H9 (cell line): ENCODE measurements at regions not wholly inside any gene's neighbourhood (a gene's known extent, or its start where the extent isn't known, plus 50 kb on each side); places are given as distances from the start of the nearest gene placed in this dataset.

Experiments used
- DNase-seq: peaks from one replicate; pipeline ENCODE4 v3.0.0-alpha.2; 2017
- H2AFZ ChIP-seq: one replicate; pipeline ENCODE4 v1.6.1; 2013; ENCODE audit warnings: mild to moderate bottlenecking, low read length, control low read depth, moderate library complexity
- H2AK5ac ChIP-seq: 2 replicates; pipeline ENCODE4 v1.6.1; 2013; ENCODE audit warnings: low read length, control low read depth, mixed read lengths; ENCODE audit not compliant: insufficient read length
- H2BK120ac ChIP-seq: one replicate; pipeline ENCODE4 v1.6.1; 2013; ENCODE audit warnings: low read depth, mild to moderate bottlenecking, low read length, control low read depth, inconsistent platforms; ENCODE audit not compliant: poor library complexity, severe bottlenecking
- H2BK12ac ChIP-seq: 2 replicates; pipeline ENCODE4 v1.6.1; 2013; ENCODE audit warnings: low read length, control low read depth, mixed read lengths, low read depth; ENCODE audit not compliant: insufficient read length
- H2BK15ac ChIP-seq: 2 replicates; pipeline ENCODE4 v1.6.1; 2013; ENCODE audit warnings: low read depth, low read length, control low read depth
- H2BK20ac ChIP-seq: one replicate; pipeline ENCODE4 v1.6.1; 2013; ENCODE audit warnings: low read depth, mild to moderate bottlenecking, low read length, control low read depth, inconsistent platforms; ENCODE audit not compliant: poor library complexity, severe bottlenecking
- H2BK5ac ChIP-seq: 2 replicates; pipeline ENCODE4 v1.6.1; 2013; ENCODE audit warnings: low read length, control low read depth, mixed read lengths; ENCODE audit not compliant: insufficient read length
- H3K14ac ChIP-seq: 2 replicates; pipeline ENCODE4 v1.6.1; 2013; ENCODE audit warnings: low read length, control low read depth; ENCODE audit not compliant: insufficient read depth
- H3K18ac ChIP-seq: 2 replicates; pipeline ENCODE4 v1.6.1; 2013; ENCODE audit warnings: low read depth, mild to moderate bottlenecking, mixed read lengths, low read length, control low read depth; ENCODE audit not compliant: insufficient read length
- H3K23ac ChIP-seq: 2 replicates; pipeline ENCODE4 v1.6.1; 2013; ENCODE audit warnings: low read length, control low read depth, mixed read lengths, low read depth; ENCODE audit not compliant: insufficient read length
- H3K23me2 ChIP-seq: 2 replicates; pipeline ENCODE4 v1.6.1; 2013; ENCODE audit warnings: low read depth, mild to moderate bottlenecking, mixed read lengths, low read length, control low read depth; ENCODE audit not compliant: insufficient read length, poor library complexity, severe bottlenecking
- H3K27ac ChIP-seq: 2 replicates; pipeline ENCODE4 v1.5.1; 2013; ENCODE audit warnings: low read length, control low read depth, mixed read lengths, low read depth; ENCODE audit not compliant: insufficient read length
- H3K27me3 ChIP-seq: 2 replicates; pipeline ENCODE4 v1.6.1; 2013; ENCODE audit warnings: low read length, control low read depth, inconsistent platforms; ENCODE audit not compliant: insufficient read depth
- H3K4ac ChIP-seq: 2 replicates; pipeline ENCODE4 v1.6.1; 2013; ENCODE audit warnings: low read depth, mild to moderate bottlenecking, control low read depth, inconsistent platforms, low read length, moderate library complexity
- H3K4me1 ChIP-seq: 2 replicates; pipeline ENCODE4 v1.6.1; 2013; ENCODE audit warnings: low read length, control low read depth, inconsistent platforms; ENCODE audit not compliant: insufficient read depth
- H3K4me2 ChIP-seq: 2 replicates; pipeline ENCODE4 v1.6.1; 2013; ENCODE audit warnings: low read length, control low read depth, mixed read lengths; ENCODE audit not compliant: insufficient read length, insufficient read depth
- H3K56ac ChIP-seq: 2 replicates; pipeline ENCODE4 v1.6.1; 2013; ENCODE audit warnings: low read depth, mild to moderate bottlenecking, mixed read lengths, low read length, control low read depth; ENCODE audit not compliant: insufficient read length
- H3K79me1 ChIP-seq: 2 replicates; pipeline ENCODE4 v1.6.1; 2013; ENCODE audit warnings: low read depth, mild to moderate bottlenecking, moderate library complexity, low read length, control low read depth, inconsistent platforms; ENCODE audit not compliant: insufficient read depth, poor library complexity, severe bottlenecking
- H3K79me2 ChIP-seq: 2 replicates; pipeline ENCODE4 v1.6.1; 2013; ENCODE audit warnings: low read length, control low read depth, inconsistent platforms; ENCODE audit not compliant: insufficient read depth
- H3K9ac ChIP-seq: 2 replicates; pipeline ENCODE4 v1.6.1; 2013; ENCODE audit warnings: low read length, control low read depth, mixed read lengths; ENCODE audit not compliant: insufficient read length; ENCODE audit errors: extremely low read depth
- H3K9me3 ChIP-seq: one replicate; pipeline ENCODE4 v1.6.1; 2013; ENCODE audit warnings: low read depth, low read length, inconsistent platforms; ENCODE audit not compliant: control insufficient read depth
- H3T11ph ChIP-seq: one replicate; pipeline ENCODE4 v1.6.1; 2013; ENCODE audit warnings: mild to moderate bottlenecking, low read length, control low read depth, inconsistent platforms
- H4K20me1 ChIP-seq: one replicate; pipeline ENCODE4 v1.6.1; 2013; ENCODE audit not compliant: control insufficient read depth, insufficient read length, insufficient read depth
- H4K5ac ChIP-seq: 2 replicates; pipeline ENCODE4 v1.6.1; 2013; ENCODE audit warnings: low read depth, mild to moderate bottlenecking, mixed read lengths, low read length, control low read depth; ENCODE audit not compliant: insufficient read length
- H4K8ac ChIP-seq: replicated peaks from 2 replicates; pipeline ENCODE4 v1.6.1; 2013; ENCODE audit warnings: low read length, control low read depth, mixed read lengths, low read depth; ENCODE audit not compliant: insufficient read length
- H4K91ac ChIP-seq: 2 replicates; pipeline ENCODE4 v1.6.1; 2013; ENCODE audit warnings: low read depth, mild to moderate bottlenecking, moderate library complexity, mixed read lengths, low read length, control low read depth; ENCODE audit not compliant: insufficient read length
- H3K27ac Mint-ChIP-seq, 3 experiments: 2 replicates in 2 of 3; 3 replicates in 1 of 3; pipeline ENCODE4 v1.8.0; 2020 to 2021; ENCODE audit warnings: mixed read lengths in 3 of 3, mild to moderate bottlenecking in 1 of 3, moderate library complexity in 1 of 3
- H3K27me3 Mint-ChIP-seq: 2 replicates; pipeline ENCODE4 v1.8.0; 2021; ENCODE audit warnings: low read depth, mild to moderate bottlenecking, moderate library complexity, mixed read lengths
- H3K36me3 Mint-ChIP-seq, 3 experiments: 2 replicates in 2 of 3; 3 replicates in 1 of 3; pipeline ENCODE4 v1.8.0; 2020 to 2021; ENCODE audit warnings: low read depth in 3 of 3, mixed read lengths in 3 of 3; ENCODE audit not compliant: insufficient read depth in 1 of 3
- H3K4me1 Mint-ChIP-seq, 2 experiments: 2 replicates each; pipeline ENCODE4 v1.8.0; 2020; ENCODE audit warnings: mixed read lengths in 2 of 2
- H3K4me3 Mint-ChIP-seq, 2 experiments: 2 replicates in 1 of 2; 3 replicates in 1 of 2; pipeline ENCODE4 v1.8.0; 2020 to 2021; ENCODE audit warnings: mild to moderate bottlenecking in 2 of 2, mixed read lengths in 2 of 2, moderate library complexity in 1 of 2
- H3K9me3 Mint-ChIP-seq, 2 experiments: 2 replicates in 1 of 2; 3 replicates in 1 of 2; pipeline ENCODE4 v1.8.0; 2020; ENCODE audit warnings: mild to moderate bottlenecking in 2 of 2, mixed read lengths in 2 of 2, moderate library complexity in 1 of 2
- CTCF ChIP-seq: fragments of 200-600 bp; sonication (generic); conservative IDR thresholded peaks from 3 replicates; pipeline ENCODE4 v1.8.0; 2021; ENCODE audit warnings: antibody characterized with exemption, mild to moderate bottlenecking
- WGBS: extraction: QIAGEN DNeasy Blood & Tissue Kit; methylation state at CpG from one replicate; pipeline ENCODE4 v1.1.7; 2013; ENCODE audit warnings: missing lambda C conversion rate, low lambda C conversion rate, mixed read lengths; ENCODE audit not compliant: insufficient read length; ENCODE audit errors: extremely low coverage; 5-methylcytosine and 5-hydroxymethylcytosine counted together

DNA sequence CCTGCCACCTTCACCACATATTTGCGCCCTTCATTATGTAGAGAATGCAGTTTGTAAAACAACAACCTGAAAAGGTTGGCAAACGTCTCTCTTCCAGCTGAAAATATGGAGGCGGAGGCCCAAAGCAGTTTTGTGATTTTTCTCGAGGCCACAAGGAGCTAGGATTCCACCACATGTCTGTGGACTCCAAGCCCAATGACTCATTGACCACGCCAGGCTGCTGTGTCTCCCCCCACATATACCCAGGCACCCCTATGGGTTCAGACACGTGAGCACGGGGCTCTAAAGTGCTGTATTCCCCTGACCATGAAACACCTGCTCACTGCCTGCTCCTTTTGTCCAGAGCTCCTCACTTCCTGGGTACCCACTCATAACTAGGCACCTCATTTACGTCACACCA, 121.4 kb upstream of the CDH5 start:
- no peak for DNase-seq
- H3K23me2 ChIP-seq, result no peaks in the 10 kb centered on the region
- H3K4me1 ChIP-seq, result no peaks in the 10 kb centered on the region
- H4K5ac ChIP-seq, result no peak overlapping the region
- H2BK120ac ChIP-seq, result no peak overlapping the region
- H3K9me3 ChIP-seq, result no peaks in the 10 kb centered on the region
- WGBS, result no CpG with 5 or more reads among the region's 8 CpGs
- no peak overlapping the region for H4K91ac ChIP-seq
- H3K9ac ChIP-seq, result no peak overlapping the region
- no peak overlapping the region for H2AK5ac ChIP-seq
- Mint-ChIP-seq H3K4me1 (peaks cover 4 to 5% of the 10 kb centered on the region in 2 experiments; a peak in 3 of 4 replicates), H3K4me3 (no peak overlapping the region), H3K27ac (peak overlapping the region in 1 of 3 experiments; percentile 74; a peak in 1 of 7 replicates), H3K36me3 (no peaks in the 10 kb centered on the region), H3K27me3 (no peaks in the 10 kb centered on the region), H3K9me3 (0 out of 5 replicates have a peak, but pooled peaks cover 0 to 2% of the 10 kb centered on the region in 2 experiments)
- H2BK12ac ChIP-seq, result no peak overlapping the region
- no peak overlapping the region for H3K27ac ChIP-seq
- TF ChIP-seq CTCF, result no peak
- no peak overlapping the region for H3K4me2 ChIP-seq
- H3K27me3 ChIP-seq, result no peaks in the 10 kb centered on the region
- H3K23ac ChIP-seq, result no peak overlapping the region
- H4K8ac ChIP-seq, result no peak overlapping the region
- no peak overlapping the region for H2AFZ ChIP-seq
- H3T11ph ChIP-seq, result no peak overlapping the region
- H3K79me2 ChIP-seq, result no peaks in the 10 kb centered on the region
- H3K18ac ChIP-seq, result no peak overlapping the region
- H4K20me1 ChIP-seq, result no peaks in the 10 kb centered on the region
- H3K79me1 ChIP-seq, result no peaks in the 10 kb centered on the region
- no peak overlapping the region for H3K14ac ChIP-seq
- H2BK15ac ChIP-seq, result no peak overlapping the region
- no peak overlapping the region for H3K56ac ChIP-seq
- no peak overlapping the region for H2BK5ac ChIP-seq
- H2BK20ac ChIP-seq, result no peak overlapping the region
- H3K4ac ChIP-seq, result no peak overlapping the region
